NCI-H1417 (cell line): ENCODE measurements at regions not wholly inside any gene's neighbourhood (a gene's known extent, or its start where the extent isn't known, plus 50 kb on each side); places are given as distances from the start of the nearest gene placed in this dataset.
"Not testable (repeated sequence)": the region's sequence is repeated elsewhere in the genome, so short reads cannot be mapped to it uniquely, and the experiment has no call there.

Experiments used
- DNase-seq, 3 experiments: peaks; one replicate each; lab custom pipeline; 2025; lab: John Stamatoyannopoulos, UW

DNA sequence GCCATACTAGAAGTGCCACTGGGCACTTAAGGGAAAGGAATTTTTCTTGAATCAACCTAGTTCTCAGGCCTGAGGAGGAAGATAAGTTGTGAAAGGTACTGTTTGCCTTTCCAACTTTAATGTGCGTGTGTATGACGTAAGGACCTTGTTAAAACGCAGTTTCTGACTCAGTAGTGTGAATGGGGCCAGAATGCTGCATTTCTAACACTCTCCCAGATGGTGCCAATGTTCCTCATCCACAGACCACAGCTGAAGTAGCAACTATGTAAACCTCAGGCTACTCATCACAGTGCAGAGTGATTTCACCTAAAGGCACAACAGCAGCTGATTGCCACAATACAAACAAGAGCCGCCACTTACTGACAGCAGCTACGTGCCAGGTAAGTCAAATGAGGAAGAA lies 103.6 kb downstream of the OTOL1 start:
- DNase-seq = peak; percentile 32 to 71 (median 38)

DNA sequence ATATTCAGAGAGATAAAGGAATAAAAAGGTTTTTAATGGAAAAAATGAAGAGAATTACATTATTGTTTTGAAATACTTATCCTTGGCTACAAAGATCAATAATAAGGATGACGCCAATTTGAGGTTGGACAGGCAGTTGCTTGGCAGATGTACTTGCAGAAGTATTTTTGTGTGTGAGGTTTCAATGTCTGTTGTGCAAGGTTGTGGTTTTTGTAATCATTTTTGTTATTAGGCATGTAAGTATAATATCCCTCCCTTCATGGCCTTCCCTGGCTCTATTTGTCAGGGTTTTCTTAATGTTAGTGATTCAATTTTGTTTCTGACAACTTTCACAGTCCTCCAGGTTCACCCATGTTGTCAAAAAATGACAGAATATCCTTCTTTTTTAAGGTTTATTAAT lies 105.9 kb downstream of the OTOL1 start:
- no peak for DNase-seq

DNA sequence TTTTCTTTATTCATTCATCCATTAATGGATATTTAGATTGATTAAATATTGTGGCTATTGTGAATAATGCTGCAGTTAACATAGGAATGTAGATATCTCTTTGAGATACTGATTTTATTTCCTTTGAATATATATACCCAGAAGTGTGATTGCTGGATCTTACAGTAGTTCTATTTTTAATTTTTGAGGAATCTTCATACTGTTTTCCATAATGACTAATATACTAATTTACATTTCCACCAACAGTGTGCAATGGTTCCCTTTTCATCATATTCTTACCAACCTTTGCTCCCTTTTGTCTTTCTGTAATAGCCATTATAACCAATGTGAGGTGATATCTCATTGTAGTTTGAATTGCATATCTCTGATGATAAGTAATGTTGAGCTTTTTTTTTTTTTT lies 106.3 kb downstream of the OTOL1 start:
- no peak for DNase-seq

DNA sequence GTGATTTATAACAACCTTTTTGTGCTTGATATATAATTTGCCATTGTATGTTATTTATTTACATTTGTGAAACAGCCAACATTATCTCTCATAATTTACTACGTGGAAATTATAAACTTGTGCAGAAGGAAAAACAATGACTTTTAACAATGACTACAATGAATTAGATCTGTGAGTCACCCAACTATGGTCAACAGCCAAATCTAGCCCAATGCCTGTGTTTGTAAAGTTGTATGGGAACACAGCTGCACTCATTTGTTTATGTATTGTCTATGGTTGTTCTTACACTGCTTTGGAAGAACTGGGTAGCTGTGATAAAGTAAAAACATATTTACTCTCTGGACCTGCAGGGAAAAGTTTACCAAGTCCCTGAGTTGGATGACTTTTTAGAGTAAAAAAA lies 110.4 kb downstream of the OTOL1 start:
- peak in 1 of 3 experiments; percentile 46 for DNase-seq

DNA sequence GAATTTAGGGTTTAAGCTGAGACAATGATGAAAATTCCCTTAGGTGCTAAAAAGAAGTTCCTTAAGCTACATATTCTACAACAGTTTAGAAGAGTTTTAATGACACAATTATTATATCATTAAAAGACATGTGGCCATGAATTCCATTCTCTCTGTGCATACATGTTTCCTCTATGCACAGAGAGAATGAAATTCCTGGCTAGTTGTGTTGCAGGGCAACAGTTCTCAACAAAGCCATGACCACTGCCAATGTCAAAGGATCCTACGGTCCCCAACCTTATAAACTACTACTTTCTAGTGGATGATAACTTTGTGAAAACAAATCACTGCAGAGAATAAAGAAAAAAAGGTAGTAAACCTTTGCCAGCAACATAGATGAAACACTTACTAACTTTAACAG lies 122.7 kb downstream of the OTOL1 start:
- no peak for DNase-seq

DNA sequence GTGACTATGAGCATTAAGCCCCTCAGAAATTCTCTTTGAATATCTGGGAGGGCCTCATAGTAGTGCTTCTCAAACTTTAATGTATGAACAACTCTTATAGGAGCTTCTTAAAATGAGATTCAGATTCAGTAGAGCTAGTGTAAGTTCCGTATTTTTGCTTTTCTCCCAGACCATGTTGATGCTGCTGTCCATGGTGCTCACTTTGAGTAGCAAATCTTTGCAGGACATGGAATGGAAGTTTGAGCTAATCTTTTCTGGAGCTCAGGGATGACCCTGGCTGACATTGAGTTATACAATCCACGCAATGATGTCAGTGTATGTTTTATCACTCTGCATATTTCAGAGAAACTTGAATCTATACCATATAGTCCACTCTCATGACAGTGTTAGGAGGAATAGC lies 134.2 kb downstream of the OTOL1 start:
- DNase-seq = no peak

DNA sequence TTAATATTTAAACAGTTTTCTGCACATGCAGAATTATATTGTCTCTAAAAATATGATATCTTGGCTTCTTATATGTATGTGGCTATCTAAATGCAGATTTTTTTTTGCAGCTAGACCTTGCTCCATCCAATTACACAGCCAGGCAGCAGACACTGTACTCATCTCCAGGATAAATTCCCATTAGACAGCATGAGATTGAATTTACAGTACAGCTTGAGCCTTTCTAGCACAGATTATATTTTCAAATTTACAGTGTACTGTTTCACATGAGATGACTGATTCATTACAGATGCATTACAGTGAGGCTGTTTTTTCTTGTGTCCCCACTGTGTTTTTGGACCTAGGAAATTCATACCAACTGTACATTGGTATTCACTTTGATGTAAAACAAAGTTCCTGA lies 134.9 kb downstream of the OTOL1 start:
- peak in 1 of 3 experiments; percentile 49 for DNase-seq

DNA sequence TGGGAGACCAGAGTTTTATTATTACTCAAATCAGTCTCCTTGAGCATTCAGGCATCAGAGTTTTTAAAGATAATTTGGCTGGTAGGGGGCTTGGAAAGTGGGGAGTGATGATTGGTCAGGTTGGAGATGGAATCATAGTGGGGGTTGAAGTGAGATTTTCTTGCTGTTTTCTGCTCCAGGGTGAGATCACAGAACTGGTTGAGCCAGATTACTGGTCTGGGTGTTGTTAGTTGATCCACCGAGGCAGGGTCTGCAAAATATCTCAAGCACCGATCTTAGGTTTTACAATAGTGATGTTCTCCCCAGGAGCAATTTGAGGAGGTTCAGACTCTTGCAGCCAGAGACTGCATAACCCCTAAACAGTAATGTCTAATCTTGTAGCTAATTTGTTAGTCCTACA lies 141.0 kb downstream of the OTOL1 start:
- no peak for DNase-seq

DNA sequence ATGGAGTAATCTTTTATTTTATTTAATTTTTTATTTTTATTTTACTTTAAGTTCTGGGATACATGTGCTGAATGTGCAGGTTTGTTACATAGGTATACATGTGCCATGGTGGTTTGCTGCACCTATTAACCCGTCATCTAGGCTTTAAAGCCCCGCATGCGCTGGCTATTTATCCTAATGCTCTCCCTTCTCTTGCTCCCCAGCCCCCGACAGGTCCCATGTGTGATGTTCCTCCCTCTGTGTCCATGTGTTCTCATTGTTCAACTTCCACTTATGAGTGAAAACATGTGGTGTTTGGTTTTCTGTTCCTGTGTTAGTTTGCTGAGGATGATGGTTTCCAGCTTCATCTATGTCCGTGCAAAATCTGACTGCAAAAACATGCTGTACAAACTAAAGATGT lies 142.5 kb downstream of the OTOL1 start:
- DNase-seq = not testable (repeated sequence)

DNA sequence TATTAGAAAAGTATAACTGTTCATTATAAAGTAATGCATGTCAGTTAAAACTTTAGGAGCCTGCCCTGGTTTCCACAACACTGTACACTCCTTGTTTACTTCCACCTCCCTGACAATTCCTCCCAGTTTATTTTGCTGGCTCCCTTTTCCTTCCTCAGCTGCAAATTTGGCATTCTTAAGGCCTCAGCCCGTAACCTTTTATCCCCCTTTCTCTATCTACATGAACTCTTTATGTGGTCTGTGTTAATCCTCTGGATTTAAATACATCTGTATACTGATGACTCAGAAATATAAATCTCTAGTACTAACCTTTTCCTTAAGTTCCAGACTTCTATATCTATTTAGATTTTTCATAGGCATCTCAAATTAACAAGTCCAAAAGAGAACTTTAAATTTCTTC lies 143.6 kb downstream of the OTOL1 start:
- no peak for DNase-seq

DNA sequence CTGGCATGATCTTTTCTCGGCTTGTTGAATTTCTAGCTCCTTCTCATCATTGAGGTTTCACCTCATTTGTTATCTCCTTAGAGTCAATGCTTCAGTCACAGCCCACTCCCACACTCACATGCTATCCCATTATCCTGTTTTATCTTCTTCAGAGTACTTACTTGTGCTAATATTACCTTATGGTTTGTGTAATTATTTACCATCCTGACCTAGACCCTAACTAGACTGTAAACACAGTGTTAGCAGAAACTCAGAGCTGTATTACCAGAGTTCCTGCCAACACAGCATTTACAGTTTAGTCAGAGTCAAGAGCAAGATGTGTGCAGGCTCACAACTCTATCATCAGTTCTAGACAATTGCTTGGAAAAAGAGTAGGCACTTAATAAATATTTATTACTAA lies 144.7 kb downstream of the OTOL1 start:
- DNase-seq = no peak

DNA sequence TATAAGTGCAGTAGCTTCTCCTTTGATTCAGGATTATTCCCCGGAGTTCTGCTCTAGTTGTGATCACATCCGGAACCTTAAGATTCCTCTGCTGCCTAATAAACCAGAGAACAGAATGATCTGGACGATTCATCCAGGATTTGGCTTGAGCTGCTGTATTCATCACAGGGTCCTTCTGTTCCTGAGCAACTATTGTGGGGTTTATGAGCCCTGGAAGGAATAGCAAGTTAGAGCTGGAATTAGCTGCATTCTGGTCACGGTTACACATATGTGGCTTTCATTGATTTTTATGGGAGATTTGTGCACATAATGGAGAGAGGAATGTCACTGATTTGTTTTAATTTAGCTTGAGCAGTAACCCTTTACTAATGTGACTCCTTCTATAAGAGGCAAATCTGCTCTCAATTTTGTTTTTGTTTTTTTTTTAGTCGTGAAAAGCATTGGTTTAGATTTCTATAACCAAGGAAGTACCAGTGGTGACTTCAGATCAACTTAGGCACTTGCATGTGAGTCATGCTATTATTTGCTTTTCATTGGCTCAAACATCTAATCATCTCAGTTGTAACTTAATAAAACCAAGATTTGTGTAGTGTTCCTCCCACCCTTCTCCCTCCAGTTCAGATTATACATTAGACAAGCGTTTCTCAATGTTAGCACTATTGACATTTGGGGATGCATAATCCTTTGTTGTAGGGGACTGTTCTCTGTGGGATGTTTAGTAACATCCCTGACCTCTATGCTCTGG lies 148.5 kb downstream of the OTOL1 start:
- no peak for DNase-seq

DNA sequence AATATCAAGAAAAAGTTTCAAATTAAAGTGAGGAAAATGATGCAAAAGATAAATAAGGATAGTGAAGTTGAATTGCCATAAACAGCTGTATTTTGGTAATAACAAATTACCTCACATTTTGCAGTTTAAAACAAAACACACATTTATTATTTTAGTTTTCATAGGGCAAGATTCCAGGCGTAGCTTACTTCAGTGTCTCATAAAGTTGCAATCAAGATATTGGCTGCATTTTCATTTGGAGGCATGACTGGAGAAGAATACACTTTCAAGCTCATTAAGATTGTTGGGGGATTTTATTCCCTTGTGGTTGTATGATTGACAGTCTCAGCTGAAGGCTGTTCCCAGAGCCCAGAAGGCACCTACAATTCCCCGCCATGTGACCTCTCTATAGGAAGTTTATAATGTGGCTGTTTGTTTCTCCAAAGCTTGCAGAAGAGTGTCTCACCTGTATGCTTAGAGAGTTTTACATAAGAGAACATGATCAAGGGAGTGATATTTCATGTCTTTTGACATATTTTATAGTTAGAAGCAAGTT lies 151.4 kb downstream of the OTOL1 start:
- no peak for DNase-seq

DNA sequence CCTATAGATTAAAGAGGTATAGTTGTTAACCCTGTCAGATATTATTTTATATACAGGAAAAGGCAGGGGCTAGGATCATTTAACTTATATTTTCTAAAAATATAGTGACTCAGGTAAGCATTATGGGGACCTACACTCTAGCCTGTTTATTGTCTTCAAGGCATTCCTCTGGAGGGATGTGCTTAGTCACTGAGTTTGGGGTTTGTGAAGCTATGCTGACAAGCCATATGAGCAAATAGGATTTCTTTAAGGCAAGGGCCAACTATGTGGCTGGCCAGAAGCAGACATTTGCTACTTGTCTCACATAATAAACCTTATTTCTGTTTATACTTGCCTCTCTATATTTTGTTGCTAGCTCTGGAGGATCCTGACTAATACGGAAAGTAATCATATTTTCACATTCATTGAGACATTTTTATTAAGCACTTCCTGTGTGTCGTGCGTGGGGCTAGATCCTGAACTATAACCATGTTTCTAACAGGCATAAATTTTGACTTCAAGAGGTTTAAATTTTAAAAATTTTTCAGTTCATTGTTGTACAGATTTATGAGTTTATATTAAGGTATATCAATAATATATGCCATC lies 153.4 kb downstream of the OTOL1 start:
- no peak for DNase-seq

DNA sequence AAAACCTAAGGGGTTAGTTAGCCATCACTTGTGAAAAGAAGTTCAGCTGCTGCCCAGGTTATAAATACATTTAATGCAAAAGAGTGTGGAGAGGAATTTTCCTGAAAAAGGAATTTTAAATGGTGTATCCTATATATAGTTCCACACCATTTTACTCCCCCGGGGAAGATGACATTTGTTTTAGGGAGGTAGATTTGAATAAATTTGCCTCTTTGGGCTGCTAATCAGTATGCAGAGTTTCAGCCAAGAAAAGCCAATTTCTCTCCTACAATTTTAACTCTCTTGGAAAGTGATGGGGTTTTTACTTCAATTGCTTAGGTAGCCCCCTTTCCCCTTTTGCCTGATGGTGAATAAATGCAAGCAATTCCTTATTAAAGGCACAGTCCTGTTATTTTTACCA lies 161.2 kb downstream of the OTOL1 start:
- DNase-seq = no peak

DNA sequence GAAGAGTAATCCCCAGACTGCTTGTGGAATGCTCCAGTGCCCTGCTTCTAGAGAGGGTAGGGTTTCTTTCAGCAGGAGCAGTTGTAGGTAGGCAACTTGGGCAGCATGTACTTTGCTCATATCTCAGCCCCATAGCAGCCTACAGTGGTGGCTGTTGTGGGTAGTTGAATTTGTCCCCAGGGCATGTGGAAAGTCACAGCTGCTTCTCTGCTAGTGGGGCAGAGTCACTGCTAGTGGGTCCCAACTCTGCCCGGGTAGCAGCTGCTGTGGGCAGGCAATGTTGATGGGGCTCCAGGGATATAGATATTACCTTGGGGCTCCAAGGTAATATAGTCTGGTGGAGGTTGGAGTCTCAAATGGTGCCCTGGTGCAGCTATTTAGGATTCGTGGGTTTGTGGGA lies 174.5 kb downstream of the OTOL1 start:
- no peak for DNase-seq

DNA sequence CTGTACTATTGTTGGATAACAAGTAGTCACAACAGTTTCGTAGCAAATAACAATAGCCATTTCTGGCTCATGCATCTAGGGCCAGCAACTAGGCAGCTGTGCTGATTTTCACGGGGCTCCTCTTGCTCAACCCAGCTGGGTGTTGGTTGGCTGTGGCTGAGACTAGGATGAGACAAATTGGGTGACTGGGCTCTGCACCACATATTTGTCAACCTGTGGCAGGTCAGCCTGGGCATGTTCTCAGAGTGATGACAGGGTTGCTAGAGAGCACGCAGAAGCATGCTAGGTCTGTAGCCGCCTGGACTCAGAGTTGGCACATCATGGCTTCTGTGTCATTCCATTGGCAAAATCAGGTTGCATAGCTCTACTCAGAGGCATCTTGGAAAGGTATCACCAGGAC lies 175.9 kb downstream of the OTOL1 start:
- DNase-seq = no peak

DNA sequence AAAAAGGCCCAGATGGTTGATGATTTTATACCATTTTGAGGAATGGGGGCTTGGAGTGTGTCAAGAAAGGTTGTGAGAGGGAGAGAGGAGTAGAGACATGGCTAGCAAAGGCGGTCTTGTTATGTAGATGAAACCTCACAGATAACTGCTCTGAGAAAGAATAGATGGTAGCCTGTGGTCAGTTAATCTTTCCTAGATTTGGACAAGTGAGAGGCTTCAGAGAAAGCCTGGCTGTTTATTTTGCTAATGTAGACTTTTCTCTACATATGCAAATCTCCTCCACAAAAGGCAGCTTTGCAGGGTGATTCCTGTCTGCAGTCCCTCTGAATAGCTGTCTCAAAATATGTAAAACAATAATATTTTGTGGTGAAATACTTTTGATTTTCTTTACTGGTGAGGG lies 177.3 kb downstream of the OTOL1 start:
- no peak for DNase-seq

DNA sequence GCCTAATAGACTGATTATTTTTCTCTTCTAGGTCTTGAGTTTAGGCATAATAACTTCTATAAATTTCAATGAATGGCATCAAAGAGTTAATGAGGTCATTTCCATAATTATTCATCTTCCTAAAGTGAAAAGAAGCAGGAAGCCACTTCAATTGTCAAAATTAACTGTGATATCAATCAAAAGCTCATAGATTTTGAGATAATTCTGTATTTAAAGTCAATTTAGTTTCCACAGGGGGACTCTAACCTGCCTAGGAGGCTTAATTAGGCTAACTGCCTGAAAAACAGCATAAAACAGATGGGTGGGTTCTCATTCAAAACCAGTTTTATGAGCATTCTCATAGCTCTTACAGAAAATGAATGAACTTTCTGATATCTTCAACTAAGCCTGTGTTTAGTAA lies 177.8 kb downstream of the OTOL1 start:
- DNase-seq = peak in 1 of 3 experiments; percentile 12

DNA sequence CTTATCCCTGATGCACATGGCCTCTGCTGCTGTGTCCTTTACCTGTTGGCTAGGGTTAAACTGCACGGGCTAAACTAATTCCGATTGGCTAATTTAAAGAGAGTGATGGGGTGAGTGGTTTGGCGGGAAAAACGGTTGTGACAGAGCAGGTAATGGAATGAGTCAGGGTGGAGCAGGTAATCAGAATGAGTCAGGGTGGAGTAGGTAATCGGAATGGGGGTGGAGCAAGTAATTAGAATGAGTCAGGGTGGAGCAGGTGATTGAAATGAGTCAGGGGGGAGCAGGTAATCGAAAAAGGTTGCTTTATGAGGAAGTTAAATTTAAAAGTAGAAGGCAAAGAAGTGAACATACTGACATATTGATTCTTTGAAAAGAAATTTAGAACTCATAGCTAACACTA lies 185.2 kb downstream of the OTOL1 start:
- DNase-seq = not testable (repeated sequence)

DNA sequence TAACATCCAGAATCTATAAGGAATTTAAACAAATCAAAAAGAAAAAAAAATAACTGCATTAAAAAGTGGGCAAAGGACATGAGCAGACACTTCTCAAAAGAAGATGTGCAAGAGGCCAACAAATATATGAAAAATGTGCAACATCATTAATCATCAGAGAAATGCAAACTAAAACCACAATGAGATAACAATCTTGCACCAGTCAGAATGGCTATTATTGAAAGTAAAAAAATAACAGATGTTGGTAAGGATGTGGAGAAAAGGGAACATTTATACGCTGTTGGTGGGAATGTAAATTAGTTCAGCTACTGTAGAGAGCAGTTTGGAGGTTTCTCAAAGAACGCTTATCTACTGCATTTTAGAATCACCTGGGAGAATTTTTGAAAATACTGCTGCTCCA lies 186.1 kb downstream of the OTOL1 start:
- no peak for DNase-seq

DNA sequence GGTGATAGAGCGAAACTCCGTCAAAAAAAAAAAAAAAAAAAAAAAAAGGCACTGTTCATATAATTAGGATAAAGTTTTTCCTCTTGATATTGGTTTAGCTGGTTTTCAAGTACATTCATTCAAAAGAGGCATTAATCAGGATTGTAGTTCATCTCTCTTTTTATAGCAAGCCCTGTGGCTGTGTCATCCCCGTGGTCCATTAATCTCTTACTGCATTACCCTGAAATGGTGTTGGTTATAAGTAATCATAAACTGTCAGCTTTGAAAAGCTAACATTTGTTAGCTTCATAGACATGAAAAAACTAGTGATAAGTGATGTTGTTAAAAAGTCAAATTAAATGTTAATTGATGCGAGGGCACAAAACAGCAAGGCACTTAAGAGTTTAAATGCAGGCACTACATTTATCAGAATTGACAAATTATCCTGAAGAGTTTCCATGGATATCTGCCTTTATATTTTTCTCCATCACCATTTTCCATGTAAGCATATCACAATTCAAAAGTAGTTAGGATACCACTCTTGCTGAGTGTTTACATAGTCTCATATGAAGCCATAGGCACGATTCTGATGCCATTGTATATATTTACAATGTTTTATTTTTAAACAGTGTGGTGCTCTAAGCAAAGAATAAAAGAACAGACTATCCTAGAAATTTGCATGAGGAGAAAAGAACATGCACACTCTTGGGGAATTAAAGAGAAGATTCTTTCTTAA lies 193.1 kb downstream of the OTOL1 start:
- DNase-seq = peak; percentile 62 to 94 (median 65)

DNA sequence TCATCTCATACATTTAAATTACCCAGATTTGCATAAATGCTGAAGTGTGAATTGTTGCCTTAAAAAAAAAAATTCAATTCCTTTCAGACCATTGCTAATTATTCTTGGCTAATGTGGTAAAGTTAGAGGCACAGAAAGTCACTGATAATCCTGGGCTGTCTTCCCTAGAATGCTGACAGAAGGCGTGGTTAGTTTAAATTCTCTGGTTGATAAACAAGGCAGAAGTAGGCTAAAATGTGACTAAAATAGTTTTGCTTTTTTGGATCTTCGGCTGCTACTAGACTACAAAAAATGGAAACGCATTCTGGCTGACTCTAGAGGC lies 193.7 kb downstream of the OTOL1 start:
- DNase-seq = peak in 1 of 3 experiments; percentile 29
